ENCODE measurements at regions not wholly inside any gene's neighbourhood (a gene's known extent, or its start where the extent isn't known, plus 50 kb on each side); places are given as distances from the start of the nearest gene placed in this dataset.

- TF ChIP-seq, protein P1, sequence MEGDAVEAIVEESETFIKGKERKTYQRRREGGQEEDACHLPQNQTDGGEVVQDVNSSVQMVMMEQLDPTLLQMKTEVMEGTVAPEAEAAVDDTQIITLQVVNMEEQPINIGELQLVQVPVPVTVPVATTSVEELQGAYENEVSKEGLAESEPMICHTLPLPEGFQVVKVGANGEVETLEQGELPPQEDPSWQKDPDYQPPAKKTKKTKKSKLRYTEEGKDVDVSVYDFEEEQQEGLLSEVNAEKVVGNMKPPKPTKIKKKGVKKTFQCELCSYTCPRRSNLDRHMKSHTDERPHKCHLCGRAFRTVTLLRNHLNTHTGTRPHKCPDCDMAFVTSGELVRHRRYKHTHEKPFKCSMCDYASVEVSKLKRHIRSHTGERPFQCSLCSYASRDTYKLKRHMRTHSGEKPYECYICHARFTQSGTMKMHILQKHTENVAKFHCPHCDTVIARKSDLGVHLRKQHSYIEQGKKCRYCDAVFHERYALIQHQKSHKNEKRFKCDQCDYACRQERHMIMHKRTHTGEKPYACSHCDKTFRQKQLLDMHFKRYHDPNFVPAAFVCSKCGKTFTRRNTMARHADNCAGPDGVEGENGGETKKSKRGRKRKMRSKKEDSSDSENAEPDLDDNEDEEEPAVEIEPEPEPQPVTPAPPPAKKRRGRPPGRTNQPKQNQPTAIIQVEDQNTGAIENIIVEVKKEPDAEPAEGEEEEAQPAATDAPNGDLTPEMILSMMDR (IDR thresholded peaks at IDR 0.05), result no peak
- TF ChIP-seq EZH2 (IDR thresholded peaks at IDR 0.05) (no peak), EZH2phosphoT487 (IDR thresholded peaks at IDR 0.05) (no peak)
These were observed 97.4 kb upstream of the SPTLC3 start for GRCh38 chr20:12911372-12911771.
